Aorta (tissue), 5 donors: ENCODE measurements at regions not wholly inside any gene's neighbourhood (a gene's known extent, or its start where the extent isn't known, plus 50 kb on each side); places are given as distances from the start of the nearest gene placed in this dataset.

Experiments used
- ATAC-seq: fragments of 200-7000 bp; cut with Tn5 transposase; one replicate; pipeline ENCODE4 v1.9.1; 2022; ENCODE audit warnings: moderate library complexity; ENCODE audit not compliant: low FRiP score
- DNase-seq, 2 donors: peaks; one replicate each; pipeline ENCODE4 v3.0.0-alpha.2; 2020
- H3K27ac ChIP-seq, 2 donors: one replicate each; pipeline ENCODE4 v1.5.1; 2013; ENCODE audit warnings: low read length in 2 of 2, mild to moderate bottlenecking in 2 of 2, moderate library complexity in 2 of 2, control low read depth in 1 of 2, inconsistent platforms in 1 of 2, low read depth in 1 of 2
- H3K27me3 ChIP-seq, 2 donors: one replicate each; pipeline ENCODE4 v1.6.1; 2013; ENCODE audit warnings: control low read depth in 1 of 2, low read length in 1 of 2, mild to moderate bottlenecking in 1 of 2, moderate library complexity in 1 of 2; ENCODE audit not compliant: insufficient read depth in 2 of 2, control insufficient read depth in 1 of 2
- H3K36me3 ChIP-seq, 2 donors: one replicate each; pipeline ENCODE4 v1.6.1; 2013; ENCODE audit warnings: control low read depth in 1 of 2, low read length in 1 of 2, mild to moderate bottlenecking in 1 of 2; ENCODE audit not compliant: insufficient read depth in 2 of 2, control insufficient read depth in 1 of 2
- H3K4me1 ChIP-seq, 2 donors: one replicate each; pipeline ENCODE4 v1.6.1; 2013; ENCODE audit warnings: low read length in 2 of 2, control low read depth in 1 of 2, mild to moderate bottlenecking in 1 of 2, moderate library complexity in 1 of 2; ENCODE audit not compliant: insufficient read depth in 2 of 2, control insufficient read depth in 1 of 2
- H3K4me3 ChIP-seq, 2 donors: one replicate each; pipeline ENCODE4 v1.5.1; 2013; ENCODE audit warnings: low read length in 2 of 2, control low read depth in 1 of 2, mild to moderate bottlenecking in 1 of 2
- H3K9me3 ChIP-seq: one replicate; pipeline ENCODE4 v1.6.1; 2013; ENCODE audit warnings: mild to moderate bottlenecking, low read length; ENCODE audit not compliant: control insufficient read depth
- WGBS, 2 donors: extraction: QIAGEN DNeasy Blood & Tissue Kit; methylation state at CpG; one replicate each; pipeline ENCODE4 v1.1.7; 2013; 5-methylcytosine and 5-hydroxymethylcytosine counted together
- intact Hi-C, 2 donors: fragments of 100-400 bp; cut with DNase I; formaldehyde crosslinking; loops; one replicate each; pipeline versions ENCODE4 v1.14.2 to v1.15.0; 2022
- donor health status: healthy with polysubstance abuse.
- donor health status: Bipolar disorder and iron deficiency.
- donor health status: DM: no; HTN: no; CAD: no.
- donor health status: DM: no; HTN: no; CAD: no.
- donor health status: DM: yes; HTN: yes; CAD: no.

DNA sequence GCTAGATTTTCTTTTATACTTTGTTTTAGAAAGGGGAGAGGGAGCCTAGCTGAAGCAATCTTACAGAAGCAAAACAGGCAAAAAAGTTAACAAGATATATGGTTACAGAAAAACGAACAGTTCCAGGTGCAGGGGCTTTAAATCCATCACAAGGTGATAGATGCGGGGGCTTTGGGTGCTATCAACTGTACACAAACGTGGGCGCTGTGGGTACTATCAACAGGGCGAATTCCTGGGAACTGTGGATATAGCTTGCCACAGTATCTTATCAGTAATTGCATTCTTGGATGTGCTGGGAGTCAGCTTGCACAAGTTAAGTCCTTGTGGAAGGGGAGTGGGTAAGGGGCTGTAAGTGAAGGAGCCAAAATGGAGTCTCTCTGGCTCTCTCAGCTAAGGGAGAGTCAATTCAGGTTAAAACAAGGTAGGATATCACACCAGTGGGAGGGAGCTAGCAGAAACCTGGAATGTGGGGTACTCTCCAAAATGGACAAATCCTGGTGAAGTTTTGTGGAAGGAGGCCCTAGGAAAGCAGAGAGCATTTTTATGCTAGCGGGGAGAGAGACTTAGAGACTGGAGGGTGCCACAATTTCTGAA lies 325.8 kb upstream of the SPHKAP start:
- ATAC-seq: no peak
- 57 to 58% methylated on average over 6 of the region's 6 CpGs for WGBS, 2 donors
- intact Hi-C loops: no loop called here

GRCh38 chr2:228503731-228504130 lies 322.2 kb upstream of the SPHKAP start:
- H3K4me3 ChIP-seq: no peak overlapping the region
- ATAC-seq: no peak
- no peak overlapping the region for H3K27ac ChIP-seq
- no peaks in the 10 kb centered on the region for H3K27me3 ChIP-seq
- H3K9me3 ChIP-seq: no peaks in the 10 kb centered on the region
- DNase-seq: no peak
- no peaks in the 10 kb centered on the region for H3K36me3 ChIP-seq
- intact Hi-C loops: no loop called here
- no peaks in the 10 kb centered on the region for H3K4me1 ChIP-seq

More for the DNA sequence above, 325.8 kb upstream of the SPHKAP start:
- no peak for DNase-seq
- H3K27ac ChIP-seq: no peak overlapping the region
- no peaks in the 10 kb centered on the region for H3K27me3 ChIP-seq
- no peaks in the 10 kb centered on the region for H3K36me3 ChIP-seq
- H3K4me1 ChIP-seq: no peaks in the 10 kb centered on the region
- no peaks in the 10 kb centered on the region for H3K9me3 ChIP-seq
- H3K4me3 ChIP-seq: no peak overlapping the region

GRCh38 chr2:228493852-228494251 lies 312.4 kb upstream of the SPHKAP start:
- Histone ChIP-seq H3K4me1 (no peaks in the 10 kb centered on the region), H3K27ac (no peak overlapping the region), H3K36me3 (no peaks in the 10 kb centered on the region), H3K9me3 (no peaks in the 10 kb centered on the region), H3K4me3 (no peak overlapping the region), H3K27me3 (no peaks in the 10 kb centered on the region)
- intact Hi-C loops: no loop called here
- ATAC-seq (no peak), DNase-seq (no peak)
- WGBS, 2 donors: 90 to 94% methylated on average over 3 of the region's 3 CpGs

DNA sequence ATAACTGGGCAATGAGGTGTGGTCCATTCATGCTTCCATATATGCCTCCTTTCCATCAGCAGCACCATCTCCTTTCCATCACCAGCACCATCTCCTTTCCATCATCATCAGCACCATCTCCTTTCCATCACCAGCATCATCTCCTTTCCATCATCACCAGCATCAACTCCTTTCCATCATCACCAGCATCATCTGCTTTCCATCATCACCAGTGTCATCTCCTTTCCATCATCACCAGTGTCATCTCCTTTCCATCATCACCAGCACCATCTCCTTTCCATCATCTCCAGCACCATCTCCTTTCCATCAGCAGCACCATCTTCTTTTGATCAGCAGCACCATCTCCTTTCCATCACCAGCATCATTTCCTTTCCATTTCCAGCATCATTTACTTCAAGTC lies 297.5 kb upstream of the SPHKAP start:
- no peaks in the 10 kb centered on the region for H3K27me3 ChIP-seq
- no peaks in the 10 kb centered on the region for H3K36me3 ChIP-seq
- no peak for DNase-seq
- H3K4me1 ChIP-seq: no peaks in the 10 kb centered on the region
- no peak overlapping the region for H3K4me3 ChIP-seq
- H3K27ac ChIP-seq: no peak overlapping the region
- intact Hi-C loops: no loop called here
- ATAC-seq: no peak
- H3K9me3 ChIP-seq: peaks cover 1% of the 10 kb centered on the region

GRCh38 chr2:228474466-228474865 lies 293.0 kb upstream of the SPHKAP start:
- Histone ChIP-seq H3K4me3 (no peak overlapping the region), H3K27ac (no peak overlapping the region), H3K4me1 (no peaks in the 10 kb centered on the region), H3K36me3 (no peaks in the 10 kb centered on the region), H3K27me3 (no peaks in the 10 kb centered on the region), H3K9me3 (peaks cover 3% of the 10 kb centered on the region)
- DNase-seq (no peak), ATAC-seq (no peak)
- WGBS, 2 donors: 60 to 62% methylated on average over 2 of the region's 2 CpGs
- intact Hi-C loops: no loop called here

DNA sequence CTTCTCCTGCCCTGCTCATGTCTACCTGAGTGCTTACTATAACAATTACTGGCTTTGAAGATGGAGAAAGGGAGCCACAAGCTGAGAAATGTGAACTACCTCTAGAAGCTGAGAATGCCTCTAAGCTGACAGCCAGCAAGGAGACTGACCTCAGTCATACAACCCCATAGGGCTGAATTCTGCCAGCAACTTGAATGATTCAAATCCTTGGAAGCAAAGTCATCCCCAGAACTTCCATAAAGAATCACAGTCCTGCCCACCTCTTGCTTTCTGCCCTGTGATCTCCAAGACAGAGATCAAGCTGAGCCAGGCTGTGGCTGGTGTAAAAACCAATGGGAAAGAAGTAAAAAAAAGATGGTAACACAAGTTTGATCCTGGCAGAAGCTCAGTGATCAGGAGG lies 288.2 kb upstream of the SPHKAP start:
- DNase-seq (no peak), ATAC-seq (no peak)
- H3K9me3 ChIP-seq: peaks cover 5% of the 10 kb centered on the region
- no peak overlapping the region for H3K4me3 ChIP-seq
- H3K36me3 ChIP-seq: no peaks in the 10 kb centered on the region
- no peak overlapping the region for H3K27ac ChIP-seq
- intact Hi-C loops: no loop called here
- no peaks in the 10 kb centered on the region for H3K4me1 ChIP-seq
- H3K27me3 ChIP-seq: no peaks in the 10 kb centered on the region

DNA sequence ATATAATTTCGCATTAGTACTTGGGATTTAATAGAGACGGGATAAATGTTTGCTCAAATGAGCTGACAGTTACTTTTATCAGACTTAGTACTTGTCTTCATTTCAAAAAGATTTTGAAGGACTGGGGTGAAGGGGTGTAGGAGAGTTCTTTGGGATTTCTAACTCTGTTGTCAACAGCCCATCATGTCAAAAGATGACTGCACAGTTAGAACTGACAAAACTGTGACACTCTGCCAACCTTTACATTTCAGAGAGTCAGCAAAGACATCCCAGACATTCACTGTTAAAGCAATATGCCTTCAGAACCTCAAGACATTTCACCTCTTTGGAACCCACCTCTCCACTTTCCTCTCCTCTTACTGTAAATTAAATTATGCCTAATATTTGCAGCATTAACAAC lies 285.4 kb upstream of the SPHKAP start:
- no peak for DNase-seq
- WGBS, 2 donors: 75 to 79% methylated on average over 2 of the region's 2 CpGs
- ATAC-seq: no peak
- Histone ChIP-seq H3K27ac (no peak overlapping the region), H3K9me3 (peaks cover 5% of the 10 kb centered on the region), H3K36me3 (no peaks in the 10 kb centered on the region), H3K4me3 (no peak overlapping the region), H3K4me1 (no peaks in the 10 kb centered on the region), H3K27me3 (no peaks in the 10 kb centered on the region)
- intact Hi-C loops: no loop called here

GRCh38 chr2:228465408-228465807 lies 283.9 kb upstream of the SPHKAP start:
- no peaks in the 10 kb centered on the region for H3K27me3 ChIP-seq
- intact Hi-C loops: no loop called here
- H3K4me3 ChIP-seq: no peak overlapping the region
- H3K4me1 ChIP-seq: no peaks in the 10 kb centered on the region
- no peak for ATAC-seq
- peaks cover 5% of the 10 kb centered on the region for H3K9me3 ChIP-seq
- H3K27ac ChIP-seq: no peak overlapping the region
- DNase-seq: no peak
- WGBS, 2 donors: 48 to 54% methylated on average over 4 of the region's 4 CpGs
- H3K36me3 ChIP-seq: no peaks in the 10 kb centered on the region

- no peaks in the 10 kb centered on the region for H3K36me3 ChIP-seq
- intact Hi-C loops: no loop called here
- peaks cover 2% of the 10 kb centered on the region for H3K9me3 ChIP-seq
- H3K4me1 ChIP-seq: no peaks in the 10 kb centered on the region
- H3K27ac ChIP-seq: no peak overlapping the region
- DNase-seq (no peak), ATAC-seq (no peak)
- no peak overlapping the region for H3K4me3 ChIP-seq
- WGBS, 2 donors: 97 to 99% methylated on average over 1 of the region's 1 CpG
- no peaks in the 10 kb centered on the region for H3K27me3 ChIP-seq
These were observed 276.9 kb upstream of the SPHKAP start for GRCh38 chr2:228458364-228458763.
